Prostate gland (tissue), 2 donors: ENCODE measurements at regions not wholly inside any gene's neighbourhood (a gene's known extent, or its start where the extent isn't known, plus 50 kb on each side); places are given as distances from the start of the nearest gene placed in this dataset.

Source experiments
- DNase-seq: peaks from one replicate; pipeline ENCODE4 v3.0.0-alpha.2; 2019; ENCODE audit warnings: low spot score
- H3K27ac ChIP-seq, 2 donors: fragments of 200-600 bp; sonication (generic); 2 replicates each; pipeline ENCODE4 v1.5.1; 2017 to 2019
- H3K27me3 ChIP-seq: fragments of 200-600 bp; sonication (generic); replicated peaks from 2 replicates; pipeline ENCODE4 v1.5.1; 2019; ENCODE audit not compliant: insufficient read depth
- H3K36me3 ChIP-seq, 2 donors: fragments of 200-600 bp; sonication (generic); 1 replicate in 1 of 2; 2 replicates in 1 of 2; pipeline versions ENCODE4 v1.5.1 to v1.8.1; 2017 to 2019
- H3K4me1 ChIP-seq: fragments of 200-600 bp; sonication (generic); replicated peaks from 2 replicates; pipeline ENCODE4 v1.5.1; 2019
- H3K4me3 ChIP-seq, 2 donors: fragments of 200-600 bp; sonication (generic); 2 replicates each; pipeline ENCODE4 v1.5.1; 2017 to 2019
- H3K9me3 ChIP-seq: fragments of 200-600 bp; sonication (generic); 2 replicates; pipeline ENCODE4 v1.5.1; 2017
- POLR2A ChIP-seq: fragments of 450-650 bp; IDR thresholded peaks from one replicate; pipeline ENCODE4 v1.6.1; 2016; ENCODE audit warnings: antibody characterized with exemption, mild to moderate bottlenecking
- POLR2AphosphoS5 ChIP-seq: sonication (generic); formaldehyde crosslinking; IDR thresholded peaks from one replicate; pipeline ENCODE4 v1.6.1; 2017; ENCODE audit warnings: antibody characterized with exemption
- WGBS: methylation state at CpG from one replicate; pipeline ENCODE4 v1.1.5; 2018; 5-methylcytosine and 5-hydroxymethylcytosine counted together
- intact Hi-C: fragments of 100-400 bp; cut with DNase I; formaldehyde crosslinking; loops from one replicate; pipeline ENCODE4 v1.14.2; 2022
- TF ChIP-seq, protein P1 (sequence below), 4 experiments: fragments of 200-600 bp in 2 of 4; fragments of 450-650 bp in 2 of 4; sonication (generic) in 2 of 4; IDR thresholded peaks; 1 replicate in 3 of 4; 2 replicates in 1 of 4; pipeline ENCODE4 v1.5.1; 2016 to 2019; ENCODE audit warnings: antibody characterized with exemption in 4 of 4, mild to moderate bottlenecking in 2 of 4, moderate library complexity in 2 of 4

DNA sequence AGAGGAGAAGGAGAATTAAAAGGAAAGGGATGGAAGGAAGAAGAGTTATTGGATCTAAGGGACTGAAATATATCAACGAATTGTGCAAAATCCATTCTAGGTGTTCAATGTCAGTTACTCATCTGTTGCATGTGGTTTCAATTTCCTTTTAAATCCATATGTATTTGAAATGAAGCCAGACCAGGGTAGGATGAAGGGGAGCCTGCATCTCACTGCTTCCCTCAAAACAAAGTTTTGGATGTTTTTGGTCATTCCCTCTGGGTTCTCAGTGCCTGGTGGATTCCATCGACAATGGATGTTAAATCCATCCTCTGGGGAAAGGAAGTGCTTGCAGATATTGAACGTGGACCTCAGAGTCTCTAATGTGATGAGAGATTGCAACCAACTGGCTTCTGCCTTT, 103.5 kb upstream of the XYLT1 start:
- Histone ChIP-seq H3K4me3 (no peak overlapping the region), H3K4me1 (no peaks in the 10 kb centered on the region), H3K27ac (no peak overlapping the region), H3K27me3 (no peaks in the 10 kb centered on the region), H3K36me3 (no peaks in the 10 kb centered on the region), H3K9me3 (no peaks in the 10 kb centered on the region)
- intact Hi-C loops = loop anchor here (10.0 kb wide), 1 partner anchor 339 kb away; no protein-coding TSS in a partner anchor
- TF ChIP-seq POLR2AphosphoS5 (no peak), POLR2A (no peak)
- TF ChIP-seq, protein P1, sequence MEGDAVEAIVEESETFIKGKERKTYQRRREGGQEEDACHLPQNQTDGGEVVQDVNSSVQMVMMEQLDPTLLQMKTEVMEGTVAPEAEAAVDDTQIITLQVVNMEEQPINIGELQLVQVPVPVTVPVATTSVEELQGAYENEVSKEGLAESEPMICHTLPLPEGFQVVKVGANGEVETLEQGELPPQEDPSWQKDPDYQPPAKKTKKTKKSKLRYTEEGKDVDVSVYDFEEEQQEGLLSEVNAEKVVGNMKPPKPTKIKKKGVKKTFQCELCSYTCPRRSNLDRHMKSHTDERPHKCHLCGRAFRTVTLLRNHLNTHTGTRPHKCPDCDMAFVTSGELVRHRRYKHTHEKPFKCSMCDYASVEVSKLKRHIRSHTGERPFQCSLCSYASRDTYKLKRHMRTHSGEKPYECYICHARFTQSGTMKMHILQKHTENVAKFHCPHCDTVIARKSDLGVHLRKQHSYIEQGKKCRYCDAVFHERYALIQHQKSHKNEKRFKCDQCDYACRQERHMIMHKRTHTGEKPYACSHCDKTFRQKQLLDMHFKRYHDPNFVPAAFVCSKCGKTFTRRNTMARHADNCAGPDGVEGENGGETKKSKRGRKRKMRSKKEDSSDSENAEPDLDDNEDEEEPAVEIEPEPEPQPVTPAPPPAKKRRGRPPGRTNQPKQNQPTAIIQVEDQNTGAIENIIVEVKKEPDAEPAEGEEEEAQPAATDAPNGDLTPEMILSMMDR (IDR thresholded peaks at IDR 0.05) = no peak
- no peak for DNase-seq
- 75% methylated on average over 3 of the region's 3 CpGs for WGBS

DNA sequence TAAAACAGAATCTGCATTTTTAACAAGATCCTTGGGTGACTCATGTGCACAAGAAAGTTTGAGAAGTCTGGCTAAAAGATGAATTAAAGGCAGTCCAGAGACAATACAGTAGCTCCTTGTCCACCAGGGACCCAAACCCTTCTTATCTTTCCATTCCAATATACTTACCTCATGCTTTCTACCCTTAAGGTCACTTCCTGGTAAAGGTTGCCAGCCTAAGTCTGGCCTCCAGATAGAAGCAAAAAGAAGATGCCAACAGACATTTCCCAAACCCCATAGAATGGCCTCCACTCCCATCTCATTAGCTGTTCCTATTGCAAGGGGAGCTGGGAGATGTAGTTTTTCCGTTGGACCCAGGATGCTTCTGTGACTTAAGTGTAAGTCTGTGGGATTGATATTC, 101.4 kb upstream of the XYLT1 start:
- Histone ChIP-seq H3K27ac (no peak overlapping the region), H3K4me3 (no peak overlapping the region), H3K36me3 (no peaks in the 10 kb centered on the region), H3K27me3 (no peaks in the 10 kb centered on the region), H3K9me3 (no peaks in the 10 kb centered on the region), H3K4me1 (no peaks in the 10 kb centered on the region)
- WGBS = 88% methylated on average over 1 of the region's 1 CpG
- no peak for DNase-seq
- TF ChIP-seq, protein P1 (IDR thresholded peaks at IDR 0.05) = no peak
- no peak for TF ChIP-seq POLR2AphosphoS5
- TF ChIP-seq POLR2A = no peak
- intact Hi-C loops = loop anchor here (10.0 kb wide), 1 partner anchor 337 kb away; no protein-coding TSS in a partner anchor

DNA sequence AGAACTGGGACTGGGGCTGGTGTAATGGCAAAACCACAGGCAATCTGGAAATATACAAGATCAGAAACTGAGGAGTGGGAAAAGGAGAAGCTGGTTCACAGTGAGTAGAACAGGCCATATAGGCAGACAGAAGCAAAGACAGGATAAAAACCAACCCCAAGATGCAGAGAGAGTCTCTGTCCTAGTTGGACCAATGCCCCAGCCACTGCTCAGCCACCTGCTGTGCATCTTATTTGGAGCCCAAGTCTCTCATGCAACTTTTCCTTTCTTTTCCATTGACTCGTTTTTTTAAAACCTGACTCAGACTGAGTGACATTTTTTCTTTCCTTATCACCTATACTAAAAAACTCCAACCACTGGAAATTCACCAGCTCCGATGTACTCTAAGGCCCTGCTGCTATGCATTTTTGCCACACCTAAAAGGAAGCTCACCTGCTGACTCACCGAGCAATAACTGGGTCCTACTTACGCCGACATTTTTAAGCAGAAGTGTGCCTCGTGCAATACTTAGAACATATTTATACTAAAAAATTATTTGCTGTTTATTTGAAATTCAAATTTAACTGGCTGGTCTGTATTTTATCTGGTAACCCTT, 100.8 kb upstream of the XYLT1 start:
- WGBS = 79% methylated on average over 6 of the region's 6 CpGs
- Histone ChIP-seq H3K9me3 (no peaks in the 10 kb centered on the region), H3K4me1 (no peaks in the 10 kb centered on the region), H3K36me3 (no peaks in the 10 kb centered on the region), H3K27me3 (no peaks in the 10 kb centered on the region), H3K27ac (no peak overlapping the region), H3K4me3 (no peak overlapping the region)
- TF ChIP-seq POLR2AphosphoS5 = no peak
- TF ChIP-seq POLR2A = no peak
- TF ChIP-seq, protein P1 (IDR thresholded peaks at IDR 0.05) = no peak
- intact Hi-C loops = loop anchor here (10.0 kb wide), 1 partner anchor 337 kb away; no protein-coding TSS in a partner anchor
- no peak for DNase-seq

DNA sequence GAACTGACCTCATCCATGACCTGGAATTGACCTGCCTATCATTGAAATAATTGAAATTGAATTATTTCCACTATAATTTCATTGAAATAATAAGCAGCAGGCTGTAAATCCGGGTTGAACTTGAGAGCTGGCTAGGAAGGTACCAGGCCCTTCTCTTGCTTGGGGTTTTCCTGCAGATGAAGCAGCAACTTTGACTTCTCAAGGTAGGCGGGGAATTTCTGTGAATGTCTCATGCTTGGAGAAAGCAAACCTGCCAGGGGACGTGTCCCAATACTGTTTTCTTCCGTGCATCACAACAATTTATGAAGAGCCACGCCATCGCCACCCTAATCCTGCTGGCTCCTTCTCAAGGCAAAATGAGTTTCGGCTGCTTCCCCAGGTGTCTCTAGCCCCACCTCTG, 97.5 kb upstream of the XYLT1 start:
- no peaks in the 10 kb centered on the region for H3K27me3 ChIP-seq
- WGBS = 80% methylated on average over 7 of the region's 7 CpGs
- no peak for DNase-seq
- no peaks in the 10 kb centered on the region for H3K36me3 ChIP-seq
- TF ChIP-seq POLR2AphosphoS5 (no peak), POLR2A (no peak)
- TF ChIP-seq, protein P1 (IDR thresholded peaks at IDR 0.05) = no peak
- H3K4me3 ChIP-seq = no peak overlapping the region
- H3K9me3 ChIP-seq = no peaks in the 10 kb centered on the region
- intact Hi-C loops = no loop called here
- no peaks in the 10 kb centered on the region for H3K4me1 ChIP-seq
- no peak overlapping the region for H3K27ac ChIP-seq

DNA sequence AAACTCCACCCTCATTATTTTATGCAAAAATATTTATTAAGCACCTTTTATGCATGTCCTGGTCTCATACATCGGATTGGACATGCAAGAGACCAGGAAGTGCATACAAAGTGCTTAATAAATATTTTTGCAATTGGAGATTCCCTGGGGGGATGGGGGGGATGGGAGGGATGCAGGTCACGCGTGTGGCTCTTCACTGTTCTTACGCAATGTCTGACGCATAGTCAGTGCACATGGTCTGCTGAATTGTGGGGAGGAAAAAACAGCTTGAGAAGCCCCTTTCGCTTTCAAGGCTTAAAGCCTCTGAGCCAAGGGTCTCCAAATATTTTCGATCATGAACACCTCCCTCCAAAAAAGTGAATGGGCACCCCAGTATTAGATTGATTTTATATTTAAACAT, 96.7 kb upstream of the XYLT1 start:
- no peaks in the 10 kb centered on the region for H3K4me1 ChIP-seq
- 84% methylated on average over 7 of the region's 7 CpGs for WGBS
- no peak overlapping the region for H3K4me3 ChIP-seq
- DNase-seq = no peak
- TF ChIP-seq, protein P1 (IDR thresholded peaks at IDR 0.05) = no peak
- TF ChIP-seq POLR2A = no peak
- TF ChIP-seq POLR2AphosphoS5 = no peak
- no peaks in the 10 kb centered on the region for H3K9me3 ChIP-seq
- H3K36me3 ChIP-seq = no peaks in the 10 kb centered on the region
- no peaks in the 10 kb centered on the region for H3K27me3 ChIP-seq
- intact Hi-C loops = no loop called here
- H3K27ac ChIP-seq = no peak overlapping the region
